IPS-20b (cell line): ENCODE measurements at regions not wholly inside any gene's neighbourhood (a gene's known extent, or its start where the extent isn't known, plus 50 kb on each side); places are given as distances from the start of the nearest gene placed in this dataset.

Experiments
- H3K27ac ChIP-seq: one replicate; pipeline ENCODE4 v1.5.1; 2013; ENCODE audit warnings: low read length
- H3K27me3 ChIP-seq: 2 replicates; pipeline ENCODE4 v1.6.1; 2013; ENCODE audit warnings: mild to moderate bottlenecking, low read length, inconsistent platforms; ENCODE audit not compliant: insufficient read depth
- H3K36me3 ChIP-seq: 2 replicates; pipeline ENCODE4 v1.6.1; 2013; ENCODE audit warnings: low read depth, mild to moderate bottlenecking, inconsistent platforms, low read length, moderate library complexity; ENCODE audit not compliant: insufficient read depth
- H3K4me1 ChIP-seq: 2 replicates; pipeline ENCODE4 v1.6.1; 2013; ENCODE audit warnings: mild to moderate bottlenecking, control low read depth, inconsistent platforms, low read length, moderate library complexity; ENCODE audit not compliant: insufficient read depth
- H3K4me3 ChIP-seq: 2 replicates; pipeline ENCODE4 v1.5.1; 2013; ENCODE audit warnings: mild to moderate bottlenecking, low read length, inconsistent platforms
- H3K9ac ChIP-seq: 2 replicates; pipeline ENCODE4 v1.6.1; 2013; ENCODE audit warnings: low read depth, mild to moderate bottlenecking, inconsistent platforms, low read length, moderate library complexity
- H3K9me3 ChIP-seq: 2 replicates; pipeline ENCODE4 v1.6.1; 2013; ENCODE audit warnings: mild to moderate bottlenecking, low read depth, low read length, inconsistent platforms; ENCODE audit not compliant: insufficient read depth

DNA sequence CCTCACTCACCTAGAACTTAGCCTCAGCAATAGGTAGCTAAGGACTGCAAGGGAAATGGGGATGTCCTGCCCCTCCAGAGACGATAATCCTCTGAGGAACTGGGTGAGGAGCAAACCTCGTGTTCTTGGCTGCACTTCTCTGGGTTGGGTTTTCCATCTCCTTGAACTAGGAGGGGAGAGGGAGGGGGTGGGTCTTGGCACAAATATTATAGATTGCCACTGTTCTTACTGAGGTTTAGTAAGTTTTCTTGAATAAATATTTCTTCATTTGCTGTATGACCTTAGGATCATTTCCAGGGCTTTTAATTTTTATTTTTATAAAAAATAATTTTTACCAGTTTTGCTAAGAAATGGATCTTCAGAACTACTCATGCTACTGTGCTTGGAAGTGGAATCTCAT is 406.7 kb upstream of the FZD8 start:
- H3K4me1 ChIP-seq: no peaks in the 10 kb centered on the region

DNA sequence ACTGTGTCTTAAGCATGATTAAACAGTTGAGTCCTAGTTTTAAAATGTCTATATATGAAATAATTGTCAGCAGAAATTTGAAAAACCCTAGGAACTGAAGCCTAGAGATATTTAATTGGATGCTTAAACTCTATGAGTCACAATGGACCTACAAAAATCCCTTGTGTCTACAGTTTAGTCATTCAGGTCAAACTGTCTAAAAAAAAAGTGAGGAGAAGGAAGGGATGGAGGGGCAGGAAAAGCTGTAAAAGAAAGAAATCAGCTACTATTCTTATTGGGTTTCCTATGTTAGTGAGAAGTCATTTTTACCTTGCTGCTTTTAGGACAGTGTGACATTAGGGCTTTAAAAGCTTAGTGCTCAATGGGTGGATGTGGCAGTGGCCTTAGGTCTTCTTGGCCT is 406.1 kb upstream of the FZD8 start:
- Histone ChIP-seq H3K9ac (no peak overlapping the region), H3K27me3 (no peaks in the 10 kb centered on the region), H3K4me3 (no peak overlapping the region), H3K9me3 (no peaks in the 10 kb centered on the region), H3K36me3 (no peaks in the 10 kb centered on the region), H3K27ac (no peak overlapping the region), H3K4me1 (no peaks in the 10 kb centered on the region)

More for the DNA sequence above, 406.7 kb upstream of the FZD8 start:
- no peaks in the 10 kb centered on the region for H3K27me3 ChIP-seq
- H3K9ac ChIP-seq: no peak overlapping the region
- H3K4me3 ChIP-seq: no peak overlapping the region
- H3K27ac ChIP-seq: no peak overlapping the region
- H3K9me3 ChIP-seq: no peaks in the 10 kb centered on the region
- H3K36me3 ChIP-seq: no peaks in the 10 kb centered on the region

GRCh38 chr10:36042135-36042534 is 400.0 kb upstream of the FZD8 start:
- no peaks in the 10 kb centered on the region for H3K27me3 ChIP-seq
- peaks cover 3% of the 10 kb centered on the region; the same call in 1 of the 2 replicates for H3K4me1 ChIP-seq
- no peak overlapping the region for H3K4me3 ChIP-seq
- no peak overlapping the region for H3K9ac ChIP-seq
- no peaks in the 10 kb centered on the region for H3K36me3 ChIP-seq
- H3K27ac ChIP-seq: no peak overlapping the region
- no peaks in the 10 kb centered on the region for H3K9me3 ChIP-seq

DNA sequence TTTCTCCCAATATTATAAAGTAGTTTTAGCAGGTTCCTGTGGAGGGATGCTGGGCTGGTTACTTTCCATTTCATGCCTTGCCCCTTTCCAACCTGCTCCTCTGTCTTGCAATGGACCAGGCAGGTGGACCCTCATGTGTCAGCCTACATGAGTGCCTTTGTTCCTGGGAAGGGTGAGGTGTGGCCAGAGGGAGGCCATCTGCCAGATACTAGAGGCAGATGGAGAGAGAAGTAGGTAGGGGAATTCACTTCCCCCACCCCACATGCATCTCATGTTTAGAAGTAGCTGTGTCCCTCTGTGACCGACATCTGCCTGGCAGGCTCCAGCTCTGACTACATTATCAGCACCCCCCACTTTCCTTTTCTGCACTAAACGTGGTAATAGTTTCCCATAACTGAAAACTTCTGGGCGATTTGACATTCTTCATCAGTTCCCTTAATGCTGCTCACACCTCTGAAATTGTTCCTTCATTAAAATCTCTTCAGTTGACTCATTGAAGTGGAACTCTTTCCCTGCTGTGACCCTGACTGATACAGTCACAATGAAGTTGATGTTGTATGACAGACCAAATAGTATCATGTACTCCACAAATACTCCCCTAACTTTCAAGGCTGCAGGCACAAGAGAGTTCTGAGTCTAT is 396.3 kb upstream of the FZD8 start:
- Histone ChIP-seq H3K27ac (no peak overlapping the region), H3K9ac (no peak overlapping the region), H3K9me3 (no peaks in the 10 kb centered on the region), H3K4me3 (no peak overlapping the region), H3K27me3 (no peaks in the 10 kb centered on the region), H3K36me3 (no peaks in the 10 kb centered on the region), H3K4me1 (peaks cover 3% of the 10 kb centered on the region; the same call in 1 of the 2 replicates)

DNA sequence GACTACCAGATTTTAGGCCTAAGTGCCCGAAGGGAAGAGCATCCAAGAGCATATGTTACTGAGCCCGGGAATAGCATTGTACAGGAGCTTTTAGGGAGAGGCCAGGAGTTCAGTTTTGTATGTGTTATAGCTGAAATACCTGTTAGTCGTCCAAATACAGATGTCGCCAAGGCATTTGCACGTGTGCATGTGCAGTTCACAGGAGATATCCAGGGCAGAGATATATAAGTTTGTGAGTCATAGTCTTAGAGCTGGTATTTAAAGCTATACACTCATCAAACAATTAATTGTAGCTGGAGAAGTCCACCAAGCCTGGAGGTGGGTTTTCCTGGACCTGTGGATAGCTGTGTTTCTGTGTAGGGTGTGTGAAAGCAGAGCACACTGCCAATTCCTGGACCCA is 394.0 kb upstream of the FZD8 start:
- Histone ChIP-seq H3K4me3 (no peak overlapping the region), H3K27ac (no peak overlapping the region), H3K9ac (no peak overlapping the region), H3K36me3 (no peaks in the 10 kb centered on the region), H3K27me3 (no peaks in the 10 kb centered on the region), H3K4me1 (peaks cover 3% of the 10 kb centered on the region; the same call in 1 of the 2 replicates), H3K9me3 (no peaks in the 10 kb centered on the region)

GRCh38 chr10:36033808-36034207 is 391.7 kb upstream of the FZD8 start:
- Histone ChIP-seq H3K4me1 (peaks cover 1% of the 10 kb centered on the region; the same call in 1 of the 2 replicates), H3K9ac (no peak overlapping the region), H3K27me3 (no peaks in the 10 kb centered on the region), H3K27ac (no peak overlapping the region), H3K36me3 (no peaks in the 10 kb centered on the region), H3K4me3 (no peak overlapping the region), H3K9me3 (no peaks in the 10 kb centered on the region)

DNA sequence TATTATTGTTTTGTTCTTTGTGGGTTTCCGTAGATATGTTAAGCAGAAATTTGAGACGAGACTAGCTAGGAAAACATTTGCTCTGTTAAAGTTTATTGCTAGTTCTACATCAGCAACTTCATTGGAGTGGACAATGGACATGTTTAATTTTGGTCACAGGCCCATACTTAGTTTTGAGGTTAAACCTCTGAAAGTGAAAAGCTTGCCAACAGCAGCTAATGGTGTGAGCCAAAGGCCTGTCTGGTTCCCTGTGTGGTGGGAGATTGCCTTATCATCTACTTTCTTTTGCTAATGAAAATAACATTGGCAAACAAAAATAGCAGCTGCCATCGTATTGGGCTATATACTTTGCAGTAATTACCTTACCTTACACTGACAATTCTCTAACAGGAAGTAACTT is 388.4 kb upstream of the FZD8 start:
- no peak overlapping the region for H3K4me3 ChIP-seq
- H3K4me1 ChIP-seq: peaks cover 4% of the 10 kb centered on the region; the same call in 1 of the 2 replicates
- no peaks in the 10 kb centered on the region for H3K9me3 ChIP-seq
- no peak overlapping the region for H3K27ac ChIP-seq
- H3K9ac ChIP-seq: no peak overlapping the region
- H3K36me3 ChIP-seq: no peaks in the 10 kb centered on the region
- no peaks in the 10 kb centered on the region for H3K27me3 ChIP-seq

DNA sequence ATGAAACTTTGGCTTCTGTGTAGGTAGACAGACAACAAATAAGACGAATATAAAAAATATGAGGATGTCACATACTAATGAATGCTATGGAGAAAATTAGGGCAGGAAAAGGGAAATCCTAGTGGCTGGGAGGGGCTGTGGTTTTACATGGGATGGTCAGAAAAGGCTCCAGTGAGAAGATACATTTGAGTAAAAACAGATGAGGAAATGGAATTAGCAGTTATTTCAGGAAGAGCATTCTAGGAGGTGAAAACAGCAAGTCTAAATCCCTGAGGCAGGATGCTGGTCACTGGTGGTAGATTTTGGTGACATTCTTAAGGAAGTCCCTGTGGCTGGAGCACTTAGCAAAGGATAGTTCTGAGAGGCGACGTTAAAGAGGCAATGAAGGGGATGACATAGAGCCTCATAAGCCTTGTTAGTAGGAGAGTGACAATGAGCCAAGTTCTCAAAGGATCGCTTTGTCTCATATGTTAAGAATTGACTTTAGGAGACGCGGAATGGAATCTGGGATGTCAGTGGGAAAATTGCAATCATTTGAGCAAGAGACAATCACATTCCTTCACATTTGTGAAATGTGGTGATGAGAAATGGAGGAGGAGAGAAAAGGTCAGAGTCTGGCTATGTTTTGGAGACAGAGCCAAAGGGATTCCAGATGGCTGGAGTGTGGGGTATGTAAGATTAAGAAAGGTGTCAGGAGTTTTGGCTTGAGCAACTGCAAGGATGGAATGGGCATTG is 384.7 kb upstream of the FZD8 start:
- no peaks in the 10 kb centered on the region for H3K27me3 ChIP-seq
- no peaks in the 10 kb centered on the region for H3K9me3 ChIP-seq
- H3K4me3 ChIP-seq: no peak overlapping the region
- H3K27ac ChIP-seq: no peak overlapping the region
- H3K36me3 ChIP-seq: no peaks in the 10 kb centered on the region
- H3K9ac ChIP-seq: no peak overlapping the region
- H3K4me1 ChIP-seq: peaks cover 4% of the 10 kb centered on the region; the same call in 1 of the 2 replicates

DNA sequence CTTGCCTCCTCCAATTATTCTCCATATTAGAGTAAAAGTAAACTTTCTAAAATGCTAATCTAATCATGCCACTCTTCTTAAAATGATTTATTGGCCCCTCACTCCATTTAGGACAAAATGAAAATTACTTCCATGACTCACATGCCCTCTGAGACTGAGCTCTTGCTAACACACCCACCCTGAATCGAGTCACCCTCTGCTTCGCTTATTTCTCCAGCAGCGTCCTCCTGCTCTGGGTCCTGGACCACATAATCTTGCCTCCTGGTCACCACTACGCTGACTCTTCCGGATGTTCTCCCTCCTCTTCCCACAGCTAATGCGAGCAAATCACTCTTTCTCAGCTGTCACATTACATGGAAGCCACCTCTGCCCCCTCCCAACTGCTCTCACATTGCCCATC is 384.0 kb upstream of the FZD8 start:
- no peak overlapping the region for H3K27ac ChIP-seq
- no peak overlapping the region for H3K4me3 ChIP-seq
- no peaks in the 10 kb centered on the region for H3K36me3 ChIP-seq
- no peak overlapping the region for H3K9ac ChIP-seq
- H3K27me3 ChIP-seq: no peaks in the 10 kb centered on the region
- peaks cover 4% of the 10 kb centered on the region; the same call in 1 of the 2 replicates for H3K4me1 ChIP-seq
- H3K9me3 ChIP-seq: no peaks in the 10 kb centered on the region

- Histone ChIP-seq H3K27ac (no peak overlapping the region), H3K9ac (no peak overlapping the region), H3K4me1 (peaks cover 4% of the 10 kb centered on the region; the same call in 1 of the 2 replicates), H3K4me3 (no peak overlapping the region), H3K27me3 (no peaks in the 10 kb centered on the region), H3K36me3 (no peaks in the 10 kb centered on the region), H3K9me3 (no peaks in the 10 kb centered on the region)
These were observed 381.8 kb upstream of the FZD8 start for GRCh38 chr10:36023939-36024338.

DNA sequence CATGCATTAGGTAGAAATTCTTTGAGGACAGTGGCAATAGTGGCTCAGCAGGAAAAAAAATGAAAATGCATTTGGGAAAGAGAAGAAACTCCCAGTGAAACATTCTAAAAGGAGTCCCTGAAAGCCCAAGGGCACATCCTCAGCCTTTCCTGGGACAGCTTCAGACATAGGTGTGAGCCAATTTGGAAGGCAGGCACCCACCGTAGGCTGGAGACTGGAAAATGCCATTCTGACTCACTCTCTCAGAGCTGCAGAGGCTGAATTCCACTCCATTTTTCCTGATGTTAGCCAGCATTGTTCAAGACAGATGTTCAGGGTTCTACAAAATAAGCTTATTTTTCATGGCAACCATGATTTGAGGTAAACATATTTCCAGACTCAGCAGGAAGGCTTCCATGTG is 379.0 kb upstream of the FZD8 start:
- H3K4me1 ChIP-seq: no peaks in the 10 kb centered on the region
- no peaks in the 10 kb centered on the region for H3K9me3 ChIP-seq
- H3K36me3 ChIP-seq: no peaks in the 10 kb centered on the region
- no peaks in the 10 kb centered on the region for H3K27me3 ChIP-seq
- H3K9ac ChIP-seq: no peak overlapping the region
- H3K27ac ChIP-seq: no peak overlapping the region
- H3K4me3 ChIP-seq: no peak overlapping the region

DNA sequence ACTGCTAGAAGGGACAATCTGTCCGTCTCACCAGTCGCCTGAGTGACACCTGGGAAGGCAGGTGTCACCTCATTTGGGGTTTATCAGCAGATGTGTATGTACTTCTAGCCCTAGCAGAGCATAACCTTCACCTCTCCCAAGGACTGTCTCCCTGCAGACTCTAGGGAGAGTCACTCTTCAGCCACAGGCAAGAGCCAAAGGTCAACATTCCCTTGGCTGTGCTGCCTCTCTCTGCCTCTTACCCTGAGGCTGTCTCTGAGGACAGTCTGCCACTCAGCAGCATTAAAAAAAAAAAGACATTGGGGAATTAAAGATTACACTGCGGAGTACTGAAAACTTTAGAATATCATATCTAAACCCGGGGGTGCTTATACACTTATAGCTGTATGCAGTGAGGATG is 377.7 kb upstream of the FZD8 start:
- no peaks in the 10 kb centered on the region for H3K27me3 ChIP-seq
- no peaks in the 10 kb centered on the region for H3K4me1 ChIP-seq
- no peaks in the 10 kb centered on the region for H3K9me3 ChIP-seq
- no peak overlapping the region for H3K27ac ChIP-seq
- no peak overlapping the region for H3K4me3 ChIP-seq
- H3K9ac ChIP-seq: no peak overlapping the region
- no peaks in the 10 kb centered on the region for H3K36me3 ChIP-seq
